ENCODE measurements at regions not wholly inside any gene's neighbourhood (a gene's known extent, or its start where the extent isn't known, plus 50 kb on each side); places are given as distances from the start of the nearest gene placed in this dataset.
"Not testable (repeated sequence)": the region's sequence is repeated elsewhere in the genome, so short reads cannot be mapped to it uniquely, and the experiment has no call there.

DNA sequence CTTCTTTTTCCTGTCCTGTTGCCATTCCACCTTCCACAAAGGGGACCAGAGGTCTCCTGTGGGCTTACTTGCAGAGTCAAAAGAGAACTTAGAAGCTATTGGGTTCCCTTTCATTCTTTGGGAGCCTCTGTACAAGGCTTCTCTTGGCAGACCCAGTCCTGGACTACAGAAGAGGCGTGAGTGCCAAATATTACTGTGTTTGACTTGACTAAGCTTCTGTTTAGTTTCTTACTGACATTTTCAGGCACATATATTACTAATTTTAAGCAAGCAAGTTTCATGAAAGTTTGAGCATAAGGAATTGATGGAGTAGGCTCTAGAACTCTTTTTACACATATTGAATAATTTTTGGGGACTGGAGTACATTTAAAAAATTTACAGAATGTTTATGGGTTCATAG is 254.4 kb downstream of the HAPSTR1 start:
- DNase-seq, result no peak

DNA sequence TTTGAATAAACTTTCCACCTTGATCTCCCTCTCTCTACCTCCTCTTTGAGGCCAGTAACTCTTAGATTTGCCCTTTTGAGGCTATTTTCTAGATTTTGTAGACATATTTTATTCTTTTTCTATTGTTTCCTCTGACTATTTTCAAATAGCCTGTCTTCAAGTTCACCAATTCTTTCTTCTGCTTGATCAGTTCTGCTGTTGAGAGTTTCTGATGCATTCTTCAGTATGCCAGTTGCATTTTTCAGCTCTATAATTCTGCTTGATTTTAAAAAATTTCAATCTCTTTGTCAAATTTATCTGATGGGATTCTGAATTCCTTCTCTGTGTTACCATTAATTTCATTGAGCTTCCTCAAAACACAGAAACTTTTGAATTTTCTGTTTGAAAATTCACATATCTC is 257.5 kb downstream of the HAPSTR1 start:
- DNase-seq, result no peak

DNA sequence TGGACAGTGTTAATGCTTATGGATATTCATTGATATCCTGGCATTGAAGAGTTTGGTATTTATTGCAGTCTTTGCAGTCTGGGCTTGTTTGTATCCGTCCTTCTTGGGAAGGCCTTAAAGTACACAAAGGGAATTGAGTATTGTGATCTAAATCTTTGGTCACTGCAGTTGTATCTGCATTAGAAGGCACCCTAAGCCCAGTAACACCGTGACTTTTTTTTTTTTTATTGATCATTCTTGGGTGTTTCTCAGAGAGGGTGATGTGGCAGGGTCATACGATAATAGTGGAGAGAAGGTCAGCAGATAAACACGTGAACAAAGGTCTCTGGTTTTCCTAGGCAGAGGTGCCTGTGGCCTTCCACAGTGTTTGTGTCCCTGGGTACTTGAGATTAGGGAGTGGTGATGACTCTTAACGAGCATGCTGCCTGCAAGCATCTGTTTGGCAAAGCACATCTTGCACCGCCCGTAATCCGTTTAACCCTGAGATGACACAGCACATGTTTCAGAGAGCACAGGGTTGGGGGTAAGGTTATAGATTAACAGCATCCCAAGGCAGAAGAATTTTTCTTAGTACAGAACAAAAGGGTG is 258.0 kb downstream of the HAPSTR1 start:
- DNase-seq, result not testable (repeated sequence)

DNA sequence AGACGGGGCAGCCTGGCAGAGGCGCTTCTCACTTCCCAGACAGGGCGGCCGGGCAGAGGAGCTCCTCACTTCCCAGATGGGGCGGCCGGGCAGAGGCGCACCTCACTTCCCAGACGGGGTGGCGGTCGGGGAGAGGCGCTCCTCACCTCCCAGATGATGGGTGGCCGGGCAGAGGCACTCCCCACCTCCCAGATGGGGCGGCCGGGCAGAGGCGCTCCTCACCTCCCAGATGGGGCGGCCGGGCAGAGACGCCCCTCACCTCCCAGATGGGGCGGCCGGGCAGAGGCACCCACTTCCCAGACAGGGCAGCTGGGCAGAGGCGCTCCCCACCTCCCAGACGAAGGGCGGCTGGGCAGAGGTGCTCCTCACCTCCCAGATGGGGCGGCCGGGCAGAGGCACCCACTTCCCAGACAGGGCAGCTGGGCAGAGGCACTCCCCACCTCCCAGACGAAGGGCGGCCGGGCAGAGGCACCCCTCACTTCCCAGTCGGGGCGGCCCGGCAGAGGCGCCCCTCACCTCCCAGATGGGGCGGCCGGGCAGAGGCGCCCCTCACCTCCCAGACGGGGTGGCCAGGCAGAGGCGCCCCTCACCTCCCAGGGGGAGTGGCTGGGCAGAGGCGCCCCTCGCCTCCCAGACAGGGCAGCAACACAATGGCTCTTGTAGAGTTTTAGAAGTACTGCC is 258.8 kb downstream of the HAPSTR1 start:
- DNase-seq, result not testable (repeated sequence)

DNA sequence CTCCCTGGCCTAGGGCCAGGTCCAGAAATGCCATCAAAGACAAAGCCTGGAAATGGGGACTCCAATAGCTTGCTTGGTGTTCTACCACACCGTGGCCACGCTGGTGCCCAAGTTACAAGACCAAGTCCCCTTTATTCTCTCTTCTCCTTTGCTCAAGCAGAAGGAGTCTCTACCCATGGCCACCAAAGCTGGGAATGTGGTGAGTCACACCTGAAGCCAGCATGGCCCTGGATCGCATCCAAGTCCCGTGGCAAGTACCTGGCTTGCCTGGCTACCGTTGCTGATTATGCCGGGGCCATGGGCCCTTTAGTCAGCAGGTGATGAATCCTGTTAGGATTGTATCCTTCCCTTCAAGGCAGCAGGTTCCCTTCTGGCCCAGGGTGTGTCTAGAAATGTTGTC is 260.0 kb downstream of the HAPSTR1 start:
- no peak for DNase-seq

DNA sequence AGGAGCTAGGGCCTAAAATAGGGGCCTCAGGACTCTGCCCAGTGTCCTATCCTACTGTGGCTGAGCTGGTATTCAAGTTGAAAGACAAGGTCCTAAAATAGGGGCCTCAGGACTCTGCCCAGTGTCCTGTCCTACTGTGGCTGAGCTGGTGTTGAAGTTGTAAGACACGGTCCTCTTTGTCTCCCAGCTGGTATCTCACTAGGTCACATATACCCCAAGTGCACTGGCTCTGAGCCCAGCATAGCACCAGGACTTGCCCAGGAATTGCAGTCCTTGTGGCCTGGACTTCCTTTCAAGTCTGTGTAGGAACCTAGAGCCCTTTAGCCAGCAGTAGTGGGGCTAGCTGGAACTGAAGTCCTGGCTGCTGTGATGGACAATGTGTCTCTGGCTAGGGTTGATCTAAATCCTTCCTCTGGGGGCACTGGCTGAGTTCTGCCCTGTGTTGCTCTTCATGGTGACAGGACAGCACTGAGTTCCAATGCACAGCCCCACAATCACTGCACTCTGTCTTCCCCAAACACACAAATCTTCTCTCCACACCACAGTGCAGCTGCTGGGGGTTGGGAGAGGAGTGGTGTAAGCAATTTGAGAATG is 260.5 kb downstream of the HAPSTR1 start:
- DNase-seq, result no peak

DNA sequence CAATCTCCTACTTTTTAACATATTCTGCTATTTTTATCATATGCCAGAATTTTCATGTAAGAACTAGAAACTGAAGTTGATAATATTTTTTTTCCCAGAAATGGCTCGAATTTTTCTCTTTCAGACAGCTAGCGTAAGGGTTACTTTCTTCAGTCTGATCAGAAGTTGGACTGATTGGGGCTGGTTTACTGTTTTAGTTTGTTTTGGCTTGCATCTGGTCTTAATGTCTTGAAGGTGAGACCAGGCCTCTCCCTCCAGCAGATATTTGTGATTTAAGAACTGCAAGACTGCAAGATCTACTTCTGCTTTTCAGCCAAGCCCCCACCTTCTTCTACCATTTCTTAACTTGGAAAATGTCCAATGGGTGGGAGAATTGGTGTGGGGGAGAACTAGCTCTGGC is 266.4 kb downstream of the HAPSTR1 start:
- DNase-seq, result no peak

DNA sequence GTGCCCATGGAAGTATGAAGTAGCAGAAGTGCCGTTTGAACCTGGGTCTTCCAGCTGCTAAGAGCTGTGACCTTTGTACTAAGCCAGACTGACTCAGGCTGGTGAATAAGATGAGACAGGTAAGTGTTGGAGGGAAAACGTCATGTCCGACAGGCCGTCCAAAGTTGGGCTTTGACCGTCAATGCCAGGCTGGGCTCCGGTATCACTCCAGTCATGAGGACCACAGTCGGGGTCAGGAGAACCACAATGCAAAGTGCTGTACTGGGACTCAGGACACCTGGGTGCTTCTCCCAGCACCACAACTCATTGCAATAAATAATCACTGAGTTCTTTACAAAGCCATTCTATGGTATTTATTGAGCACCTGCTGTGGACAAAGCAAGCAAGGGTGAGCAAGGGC is 268.6 kb downstream of the HAPSTR1 start:
- no peak for DNase-seq

DNA sequence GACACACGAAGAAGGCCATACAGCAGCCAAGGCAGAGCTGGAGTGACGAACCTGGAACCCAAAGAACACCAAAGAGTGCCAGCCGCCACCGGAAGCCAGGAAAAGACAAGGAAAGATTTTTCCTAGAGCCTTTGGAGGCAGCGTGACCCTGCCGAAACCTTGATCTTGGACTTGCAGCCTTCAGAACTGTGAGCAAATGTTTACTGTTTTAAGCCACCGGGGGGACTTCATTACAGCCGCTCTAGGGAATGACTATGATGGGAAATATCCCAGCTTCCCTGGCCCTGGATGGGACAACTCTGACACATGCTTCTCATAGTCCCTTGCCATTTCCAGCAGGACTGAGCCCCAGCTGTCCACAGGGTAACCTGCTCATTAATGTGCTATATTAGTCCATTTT is 270.6 kb downstream of the HAPSTR1 start:
- DNase-seq, result no peak

DNA sequence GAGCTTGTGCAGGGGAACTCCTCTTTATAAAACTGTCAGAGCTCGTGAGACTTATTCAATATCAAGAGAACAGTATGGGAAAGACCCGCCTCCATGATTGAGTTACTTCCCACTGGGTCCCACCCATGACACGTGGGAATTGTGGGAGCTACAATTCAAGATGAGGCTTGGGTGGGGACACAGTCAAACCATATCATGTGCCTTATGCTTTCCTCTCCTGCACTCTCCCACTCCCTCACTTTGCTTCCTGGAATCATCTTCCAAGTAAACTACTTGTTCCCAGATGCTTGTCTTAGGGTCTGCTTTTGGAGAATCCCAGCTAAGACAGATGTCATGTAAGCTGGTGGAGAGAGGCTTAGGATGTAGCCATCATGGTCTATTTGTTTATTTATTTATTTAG is 271.2 kb downstream of the HAPSTR1 start:
- no peak for DNase-seq

DNA sequence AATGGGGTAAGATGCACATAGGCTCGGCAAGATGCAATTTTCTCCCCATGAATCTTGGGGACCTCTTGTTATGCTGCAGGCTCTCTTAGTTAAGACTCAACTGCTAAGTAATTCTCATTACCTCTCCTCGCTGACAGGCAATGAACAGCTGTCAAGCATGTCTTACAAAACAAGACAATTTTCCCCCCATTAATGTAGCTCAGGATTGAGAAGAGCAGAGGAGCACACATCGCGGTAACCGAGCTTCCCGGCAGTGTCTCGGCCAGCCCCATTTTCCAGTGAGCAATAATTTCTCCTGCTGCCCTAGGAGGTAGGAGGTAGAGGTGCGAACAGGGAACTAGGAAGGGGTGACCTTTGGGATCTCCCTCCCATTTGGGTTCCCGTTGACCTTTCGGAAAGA is 272.1 kb downstream of the HAPSTR1 start:
- DNase-seq, result no peak

DNA sequence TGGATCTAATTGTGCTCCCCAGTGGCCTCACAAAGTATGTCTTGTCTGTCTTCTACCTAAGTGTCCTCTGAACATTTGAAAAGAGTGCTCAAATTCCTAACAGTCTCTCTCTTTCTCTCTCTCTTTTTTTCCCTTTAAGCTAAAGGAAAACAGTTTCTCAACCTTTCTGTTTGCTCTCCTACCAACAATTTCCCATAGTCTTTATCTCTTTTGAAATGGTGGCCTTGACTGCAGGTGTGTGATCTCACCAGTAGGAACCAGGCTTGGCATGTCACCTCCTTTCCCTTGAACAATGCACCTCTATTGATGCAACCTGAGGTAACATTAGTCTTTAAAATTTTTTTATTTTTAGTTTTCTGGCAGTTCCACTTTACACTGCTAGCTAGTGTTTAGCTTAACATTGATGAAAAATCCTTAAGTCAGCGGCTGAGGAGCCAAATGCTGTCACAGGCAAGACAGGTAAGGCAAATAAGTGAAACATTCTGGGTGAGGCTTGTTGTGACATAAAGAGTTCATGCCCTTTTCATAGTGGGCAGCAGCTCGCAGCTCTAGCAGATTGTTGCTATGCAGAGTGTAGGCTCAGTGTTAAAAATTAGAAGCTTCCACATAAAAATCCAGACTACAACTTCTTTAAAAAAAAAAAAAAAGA is 273.4 kb downstream of the HAPSTR1 start:
- no peak for DNase-seq

DNA sequence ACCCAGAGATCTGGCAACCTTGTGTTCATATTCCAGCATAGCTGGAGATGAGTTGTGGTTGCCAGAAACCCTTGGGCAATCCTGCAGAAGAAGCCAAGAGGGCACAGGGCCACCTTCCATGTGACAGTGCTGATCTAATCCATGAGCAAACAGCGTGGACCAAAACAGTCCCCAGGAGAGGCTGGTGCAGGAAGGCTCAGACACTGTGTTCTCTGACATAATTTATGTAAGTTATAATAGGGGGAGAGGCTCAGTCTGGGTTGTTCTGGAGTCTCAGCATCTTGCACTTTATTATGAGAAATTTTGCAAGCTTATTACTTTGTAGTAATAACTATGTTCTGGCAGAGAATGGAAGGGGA is 273.9 kb downstream of the HAPSTR1 start:
- no peak for DNase-seq

DNA sequence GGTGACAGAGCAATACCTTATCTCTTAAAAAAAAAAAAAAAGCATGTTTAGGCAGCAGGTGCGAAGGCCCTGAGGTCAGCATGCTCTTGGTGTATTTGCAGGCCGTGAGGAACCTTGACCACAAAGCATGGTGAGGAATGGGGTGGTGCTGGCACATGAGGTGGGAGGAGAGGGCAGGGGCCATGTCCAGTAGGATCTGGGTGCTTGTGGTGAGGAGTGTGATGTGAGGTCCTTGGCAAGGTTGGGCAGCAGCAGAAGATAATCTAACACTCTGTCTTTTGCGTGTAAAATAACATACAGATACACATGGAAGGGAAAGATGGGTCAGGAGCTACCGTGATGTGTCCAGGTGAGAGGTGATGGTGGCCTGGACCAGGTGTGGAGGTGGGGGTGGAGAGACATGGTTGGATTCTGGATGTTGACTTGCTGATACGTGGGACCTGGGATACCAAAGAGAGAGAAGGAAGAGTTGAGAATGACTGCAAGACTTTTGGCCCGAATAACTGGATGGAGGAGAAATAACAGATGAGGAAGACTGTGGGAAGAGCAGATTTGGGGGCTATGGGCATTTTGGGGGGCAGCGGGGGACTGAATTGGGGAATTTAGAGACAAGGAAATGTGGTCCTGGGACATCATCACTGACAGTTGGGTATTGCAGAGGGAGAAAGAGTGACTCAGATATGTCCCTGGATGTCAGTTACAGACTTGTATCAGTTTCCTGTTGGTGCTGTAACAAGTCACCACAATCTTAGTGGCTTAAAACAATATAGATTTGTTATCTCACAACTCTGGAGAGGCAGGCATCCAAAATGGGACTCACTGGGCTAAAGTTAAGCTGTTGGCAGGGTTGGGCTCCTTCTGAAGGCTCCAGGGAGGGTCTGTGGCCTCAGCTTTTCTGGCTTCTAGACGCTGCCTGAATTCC is 274.9 kb downstream of the HAPSTR1 start:
- DNase-seq, result no peak

DNA sequence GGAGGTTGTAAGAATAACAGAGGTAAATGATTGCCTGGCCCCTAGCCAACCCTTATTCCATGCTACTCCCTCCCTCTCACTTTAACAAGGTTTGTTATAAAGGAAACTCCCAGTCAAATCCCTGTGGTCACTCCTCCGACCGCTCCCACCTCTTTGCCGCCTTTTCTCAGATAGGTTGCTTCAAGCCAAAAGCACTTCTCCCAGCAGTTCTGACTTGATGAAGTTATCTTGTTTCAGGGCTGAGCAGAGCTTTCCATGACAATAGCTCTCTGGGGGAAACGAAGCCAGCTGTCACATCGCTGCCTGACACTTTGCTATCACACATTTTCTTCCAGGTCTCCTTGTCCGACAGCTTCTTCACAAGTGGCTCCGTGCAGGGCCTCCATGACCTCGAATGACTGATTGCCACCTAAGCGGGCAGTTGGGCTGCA is 278.6 kb downstream of the HAPSTR1 start:
- no peak for DNase-seq

DNA sequence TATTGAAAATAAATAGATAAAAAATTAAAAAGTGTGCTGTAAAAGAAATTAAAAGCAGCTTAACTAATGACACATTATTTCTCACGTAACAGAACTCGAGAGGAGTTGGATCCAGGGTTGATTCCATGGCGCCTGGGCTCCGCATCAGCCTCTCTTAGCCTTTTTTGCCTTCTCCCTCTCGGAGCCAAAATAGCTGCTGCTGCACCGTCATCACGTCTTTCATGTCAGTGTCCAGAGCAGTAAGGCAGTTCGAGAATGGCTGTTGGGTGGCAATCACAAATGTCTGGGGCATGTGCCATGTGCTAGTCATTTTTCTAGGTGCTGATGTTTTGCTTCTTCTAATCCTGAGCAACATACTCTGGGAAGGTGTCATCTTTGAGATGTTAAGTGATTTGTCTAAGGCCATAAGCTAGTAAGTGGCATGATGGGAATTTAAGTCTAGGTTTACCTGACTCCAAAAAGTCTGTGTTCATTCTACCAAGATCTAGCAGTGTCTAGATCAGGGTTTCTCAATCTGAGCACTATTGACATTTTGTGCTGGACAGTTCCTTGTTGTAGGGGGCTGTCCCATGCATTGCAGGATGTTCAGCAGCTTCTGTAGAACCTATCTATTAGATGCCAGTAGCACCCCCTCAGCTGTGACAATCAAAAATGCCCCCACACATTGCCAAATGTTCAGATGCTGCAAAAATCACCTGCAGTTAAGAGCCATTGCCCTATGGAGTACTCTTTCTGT is 280.4 kb downstream of the HAPSTR1 start:
- no peak for DNase-seq

DNA sequence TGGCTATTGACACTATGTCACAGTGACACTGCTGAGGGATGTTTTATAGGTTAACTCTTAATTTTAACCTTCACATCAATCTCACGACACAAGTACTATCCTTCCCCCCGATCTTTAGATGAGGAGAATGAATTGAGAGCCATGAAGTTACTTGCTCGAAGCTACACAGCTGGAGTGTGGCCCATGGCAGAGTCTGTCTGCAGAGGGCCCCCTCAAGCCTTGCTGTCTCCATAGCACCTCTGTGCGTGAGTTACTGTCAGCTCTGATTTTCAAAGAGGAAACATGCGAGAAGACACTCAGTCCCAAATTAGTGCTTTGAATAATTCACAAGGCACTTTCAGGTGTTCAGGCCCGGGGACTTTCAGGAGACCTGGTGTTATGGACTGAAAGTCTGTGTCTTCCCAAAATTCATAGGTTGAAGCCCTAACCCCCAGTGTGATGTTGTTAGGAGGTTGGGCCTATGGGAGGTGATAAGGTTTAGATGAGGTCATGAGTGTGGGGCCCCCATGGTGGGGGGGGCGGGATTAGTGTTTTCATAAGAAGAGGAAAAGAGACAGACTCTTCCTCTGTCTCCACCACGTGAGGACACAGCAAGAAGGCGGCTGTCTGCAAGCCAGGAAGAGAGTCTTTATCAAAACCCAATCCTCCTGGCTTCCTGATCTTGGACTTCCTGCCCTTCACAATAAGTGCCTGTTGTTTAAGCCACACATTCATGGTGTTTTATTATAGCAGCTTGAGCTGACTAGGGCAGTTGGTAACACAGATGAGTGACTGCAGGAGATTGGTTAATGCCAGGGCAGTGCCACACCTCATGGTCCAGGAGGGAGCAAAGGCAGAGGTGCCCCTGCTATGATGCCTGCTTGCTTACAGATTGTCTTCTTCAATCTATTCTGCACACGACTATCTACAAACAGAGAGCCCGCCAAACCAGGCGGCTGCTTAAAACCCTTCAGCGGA is 281.8 kb downstream of the HAPSTR1 start:
- DNase-seq, result no peak

DNA sequence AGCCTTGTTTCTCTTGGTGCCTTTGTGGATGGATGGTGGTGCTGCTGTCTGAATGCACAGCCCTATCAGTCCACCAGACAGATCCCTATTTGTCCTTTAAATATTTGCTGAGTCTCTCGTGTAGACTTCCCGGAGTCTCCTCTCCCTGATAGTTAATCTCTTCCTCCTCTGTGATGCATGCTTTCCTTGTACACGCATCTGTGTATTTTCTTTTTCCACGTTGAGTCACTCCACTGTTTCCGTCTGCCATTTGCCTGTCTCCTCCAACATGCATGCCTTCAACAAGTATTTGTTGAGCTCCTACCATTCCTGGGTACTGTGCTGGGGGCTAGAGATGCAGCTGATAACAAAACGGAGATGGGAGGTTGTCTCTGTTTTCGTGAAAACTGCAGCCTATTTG is 282.6 kb downstream of the HAPSTR1 start:
- no peak for DNase-seq

DNA sequence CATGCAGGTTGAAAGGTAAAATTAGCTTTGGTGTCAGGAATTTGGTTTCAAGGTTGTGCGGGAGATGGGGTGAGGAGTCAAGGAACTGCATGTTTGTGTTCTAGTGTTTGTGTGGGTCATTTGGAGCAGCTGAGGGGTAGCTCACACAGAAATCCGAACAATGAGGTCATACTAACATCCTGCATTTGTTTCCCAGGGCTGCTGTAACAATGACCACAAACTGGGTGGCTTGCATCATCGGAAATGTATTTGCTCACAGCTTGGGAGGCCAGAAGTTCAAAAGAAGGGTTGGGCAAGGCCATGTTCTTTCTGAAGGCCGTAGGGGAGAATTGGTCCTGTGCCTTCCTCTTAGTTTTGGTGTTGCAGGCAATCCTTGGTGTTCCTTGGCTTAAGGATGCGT is 287.4 kb downstream of the HAPSTR1 start:
- DNase-seq, result no peak

DNA sequence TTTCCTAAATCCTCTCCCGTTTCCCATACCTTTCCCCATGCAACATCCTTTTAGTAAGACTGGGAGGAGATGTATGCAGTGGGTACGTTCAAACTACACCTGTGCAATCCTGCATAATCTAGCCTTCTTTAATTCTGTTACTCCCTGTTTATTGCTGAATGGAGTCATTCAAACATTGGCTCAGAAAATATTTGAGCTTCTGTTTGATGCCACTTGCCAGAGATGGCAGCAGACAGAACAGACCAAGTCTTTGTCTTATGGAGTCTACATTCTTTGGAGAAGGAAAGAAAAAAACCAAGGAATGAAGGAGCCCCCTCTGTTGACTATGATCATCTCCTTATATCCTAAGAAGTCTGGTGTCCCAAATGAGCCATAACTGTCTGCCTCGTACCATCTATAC is 288.8 kb downstream of the HAPSTR1 start:
- DNase-seq, result no peak

DNA sequence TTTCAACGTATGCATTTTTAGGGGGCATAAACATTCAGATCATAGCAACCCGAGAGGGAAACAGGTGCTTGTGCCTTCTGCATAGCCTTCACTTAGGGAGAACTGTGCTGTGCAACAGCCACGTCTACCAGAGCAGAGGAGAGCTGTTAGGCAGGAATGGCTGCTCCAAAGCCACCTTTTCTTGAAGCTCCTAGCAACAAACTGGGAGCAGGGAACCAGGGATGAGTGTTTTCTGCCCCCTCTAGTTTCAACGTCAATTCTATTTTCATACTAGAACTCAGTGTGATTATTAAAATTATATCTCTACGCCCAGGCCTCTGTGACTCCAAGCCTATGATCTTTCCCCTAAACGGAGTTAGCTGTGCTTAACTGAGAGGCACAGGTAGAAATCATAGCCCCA is 290.0 kb downstream of the HAPSTR1 start:
- DNase-seq, result no peak
